Ascending aorta (tissue), 2 donors: ENCODE measurements at regions not wholly inside any gene's neighbourhood (a gene's known extent, or its start where the extent isn't known, plus 50 kb on each side); places are given as distances from the start of the nearest gene placed in this dataset.

ENCODE experiments used
- DNase-seq, 2 donors: peaks; one replicate each; pipeline ENCODE4 v3.0.0-alpha.2; 2019; ENCODE audit warnings: low spot score in 2 of 2
- H3K27ac ChIP-seq, 2 donors: fragments of 200-600 bp; sonication (generic); one replicate each; pipeline ENCODE4 v1.5.1; 2016 to 2017; ENCODE audit warnings: mild to moderate bottlenecking in 1 of 2
- H3K27me3 ChIP-seq: fragments of 200-600 bp; sonication (generic); one replicate; pipeline ENCODE4 v1.5.1; 2017
- H3K36me3 ChIP-seq, 2 donors: fragments of 200-600 bp; sonication (generic); one replicate each; pipeline ENCODE4 v1.5.1; 2016
- H3K4me1 ChIP-seq, 2 donors: fragments of 200-600 bp; sonication (generic); one replicate each; pipeline ENCODE4 v1.5.1; 2016 to 2017; ENCODE audit warnings: mild to moderate bottlenecking in 1 of 2
- H3K4me3 ChIP-seq, 2 donors: fragments of 200-600 bp; sonication (generic); one replicate each; pipeline ENCODE4 v1.5.1; 2016 to 2017; ENCODE audit warnings: mild to moderate bottlenecking in 1 of 2
- H3K9me3 ChIP-seq, 2 donors: fragments of 200-600 bp; sonication (generic); one replicate each; pipeline ENCODE4 v1.5.1; 2016
- CTCF ChIP-seq, 3 experiments: fragments of 200-600 bp in 2 of 3; fragments of 450-650 bp in 1 of 3; sonication (generic) in 2 of 3; IDR thresholded peaks; one replicate each; pipeline ENCODE4 v1.5.1; 2016 to 2019; ENCODE audit warnings: antibody characterized with exemption in 3 of 3, mild to moderate bottlenecking in 1 of 3, moderate library complexity in 1 of 3
- intact Hi-C: fragments of 100-400 bp; cut with DNase I; formaldehyde crosslinking; loops from one replicate; pipeline ENCODE4 v1.15.1; 2023

- DNase-seq = no peak
- intact Hi-C loops = no loop called here
- Histone ChIP-seq H3K36me3 (no peaks in the 10 kb centered on the region), H3K27me3 (no peaks in the 10 kb centered on the region), H3K4me1 (no peaks in the 10 kb centered on the region), H3K27ac (no peak overlapping the region), H3K4me3 (no peak overlapping the region), H3K9me3 (no peaks in the 10 kb centered on the region)
- TF ChIP-seq CTCF (IDR thresholded peaks at IDR 0.05) = no peak
These were observed 273.7 kb downstream of the RASEF start for GRCh38 chr9:82789155-82789824.

GRCh38 chr9:82790875-82791274 lies 272.1 kb downstream of the RASEF start:
- Histone ChIP-seq H3K4me1 (no peaks in the 10 kb centered on the region), H3K9me3 (no peaks in the 10 kb centered on the region), H3K36me3 (no peaks in the 10 kb centered on the region), H3K27me3 (no peaks in the 10 kb centered on the region), H3K27ac (no peak overlapping the region), H3K4me3 (no peak overlapping the region)
- intact Hi-C loops = no loop called here
- no peak for DNase-seq
- TF ChIP-seq CTCF (IDR thresholded peaks at IDR 0.05) = no peak

GRCh38 chr9:82791692-82792091 lies 271.2 kb downstream of the RASEF start:
- Histone ChIP-seq H3K4me3 (no peak overlapping the region), H3K27ac (no peak overlapping the region), H3K36me3 (no peaks in the 10 kb centered on the region), H3K9me3 (no peaks in the 10 kb centered on the region), H3K27me3 (no peaks in the 10 kb centered on the region), H3K4me1 (no peaks in the 10 kb centered on the region)
- intact Hi-C loops = no loop called here
- no peak for DNase-seq
- TF ChIP-seq CTCF (IDR thresholded peaks at IDR 0.05) = no peak

GRCh38 chr9:82797534-82797933 lies 265.4 kb downstream of the RASEF start:
- TF ChIP-seq CTCF (IDR thresholded peaks at IDR 0.05) = no peak
- no peaks in the 10 kb centered on the region for H3K27me3 ChIP-seq
- H3K4me3 ChIP-seq = no peak overlapping the region
- intact Hi-C loops = no loop called here
- no peaks in the 10 kb centered on the region for H3K4me1 ChIP-seq
- H3K9me3 ChIP-seq = no peaks in the 10 kb centered on the region
- no peak for DNase-seq
- H3K36me3 ChIP-seq = no peaks in the 10 kb centered on the region
- no peak overlapping the region for H3K27ac ChIP-seq

GRCh38 chr9:82799286-82799685 lies 263.7 kb downstream of the RASEF start:
- Histone ChIP-seq H3K4me3 (no peak overlapping the region), H3K9me3 (no peaks in the 10 kb centered on the region), H3K27ac (no peak overlapping the region), H3K4me1 (no peaks in the 10 kb centered on the region), H3K27me3 (no peaks in the 10 kb centered on the region), H3K36me3 (no peaks in the 10 kb centered on the region)
- intact Hi-C loops = no loop called here
- no peak for TF ChIP-seq CTCF (IDR thresholded peaks at IDR 0.05)
- DNase-seq = no peak

GRCh38 chr9:82805027-82805426 lies 257.9 kb downstream of the RASEF start:
- no peak for DNase-seq
- H3K27ac ChIP-seq = no peak overlapping the region
- TF ChIP-seq CTCF (IDR thresholded peaks at IDR 0.05) = no peak
- no peak overlapping the region for H3K4me3 ChIP-seq
- intact Hi-C loops = no loop called here
- H3K4me1 ChIP-seq = no peaks in the 10 kb centered on the region
- no peaks in the 10 kb centered on the region for H3K36me3 ChIP-seq
- no peaks in the 10 kb centered on the region for H3K27me3 ChIP-seq
- H3K9me3 ChIP-seq = no peaks in the 10 kb centered on the region
